Erythroblast (primary cell): ENCODE measurements at regions not wholly inside any gene's neighbourhood (a gene's known extent, or its start where the extent isn't known, plus 50 kb on each side); places are given as distances from the start of the nearest gene placed in this dataset.

Source experiments
- DNase-seq, 2 experiments: peaks; one replicate each; lab custom pipeline; 2025; lab: John Stamatoyannopoulos, UW
- GATA1 ChIP-seq: IDR thresholded peaks from 2 replicates; pipeline ENCODE4 v1.6.1; 2011; ENCODE audit warnings: low read depth, mild to moderate bottlenecking, control low read depth, low read length, moderate library complexity
- POLR2A ChIP-seq: IDR thresholded peaks from 2 replicates; pipeline ENCODE4 v1.6.1; 2011; ENCODE audit warnings: mild to moderate bottlenecking, low read length

- TF ChIP-seq GATA1 (no peak), POLR2A (no peak)
- no peak for DNase-seq
Measured at GRCh38 chr11:95387325-95387724, 156.3 kb upstream of the SESN3 start.

GRCh38 chr11:95385577-95385976, 154.6 kb upstream of the SESN3 start:
- no peak for TF ChIP-seq GATA1

GRCh38 chr11:95379479-95379878, 148.5 kb upstream of the SESN3 start:
- no peak for DNase-seq
- TF ChIP-seq GATA1: no peak

More at GRCh38 chr11:95385577-95385976, 154.6 kb upstream of the SESN3 start:
- no peak for DNase-seq

GRCh38 chr11:95378789-95379188, 147.8 kb upstream of the SESN3 start:
- DNase-seq: no peak
- TF ChIP-seq GATA1: no peak
- no peak for TF ChIP-seq POLR2A

GRCh38 chr11:95378111-95378510, 147.1 kb upstream of the SESN3 start:
- TF ChIP-seq POLR2A (no peak), GATA1 (no peak)
- DNase-seq: no peak

- TF ChIP-seq POLR2A (no peak), GATA1 (no peak)
- no peak for DNase-seq
Measured at GRCh38 chr11:95375886-95376285, 144.9 kb upstream of the SESN3 start.

- TF ChIP-seq POLR2A (no peak), GATA1 (no peak)
- no peak for DNase-seq
Measured at GRCh38 chr11:95375451-95375850, 144.4 kb upstream of the SESN3 start.

- DNase-seq: no peak
- TF ChIP-seq POLR2A: no peak
- no peak for TF ChIP-seq GATA1
Measured at GRCh38 chr11:95374105-95374504, 143.1 kb upstream of the SESN3 start.

GRCh38 chr11:95373241-95373640, 142.2 kb upstream of the SESN3 start:
- TF ChIP-seq POLR2A (no peak), GATA1 (no peak)
- DNase-seq: no peak

- no peak for DNase-seq
- TF ChIP-seq POLR2A (no peak), GATA1 (no peak)
Measured at GRCh38 chr11:95372097-95372656, 141.2 kb upstream of the SESN3 start.

GRCh38 chr11:95371153-95371552, 140.2 kb upstream of the SESN3 start:
- no peak for DNase-seq
- TF ChIP-seq GATA1: no peak
- no peak for TF ChIP-seq POLR2A

GRCh38 chr11:95367726-95368125, 136.7 kb upstream of the SESN3 start:
- no peak for DNase-seq
- no peak for TF ChIP-seq POLR2A
- no peak for TF ChIP-seq GATA1

GRCh38 chr11:95365348-95365747, 134.3 kb upstream of the SESN3 start:
- DNase-seq: no peak
- TF ChIP-seq GATA1: no peak
- TF ChIP-seq POLR2A: no peak

- no peak for DNase-seq
- TF ChIP-seq POLR2A (no peak), GATA1 (no peak)
Measured at GRCh38 chr11:95364324-95365295, 133.6 kb upstream of the SESN3 start.

- TF ChIP-seq GATA1 (no peak), POLR2A (no peak)
- DNase-seq: no peak
Measured at GRCh38 chr11:95363708-95364107, 132.7 kb upstream of the SESN3 start.
